Ectodermal cell (in vitro differentiated cells): ENCODE measurements at regions not wholly inside any gene's neighbourhood (a gene's known extent, or its start where the extent isn't known, plus 50 kb on each side); places are given as distances from the start of the nearest gene placed in this dataset.

Source experiments
- H3K27ac ChIP-seq: 2 replicates; pipeline ENCODE4 v1.7.0; 2013; ENCODE audit warnings: mild to moderate bottlenecking, low read depth, low read length; ENCODE audit not compliant: insufficient read depth, poor library complexity, severe bottlenecking
- H3K27me3 ChIP-seq: 2 replicates; pipeline ENCODE4 v1.7.0; 2013; ENCODE audit warnings: mild to moderate bottlenecking, low read length; ENCODE audit not compliant: insufficient read depth, control insufficient read depth, poor library complexity, severe bottlenecking
- H3K36me3 ChIP-seq: one replicate; pipeline ENCODE4 v1.7.0; 2013; ENCODE audit warnings: low read length; ENCODE audit not compliant: control insufficient read depth, insufficient read depth
- H3K4me1 ChIP-seq: one replicate; pipeline ENCODE4 v1.7.0; 2013; ENCODE audit warnings: low read length; ENCODE audit not compliant: control insufficient read depth, insufficient read depth
- H3K4me3 ChIP-seq: 2 replicates; pipeline ENCODE4 v1.7.0; 2013; ENCODE audit warnings: low read depth, low read length, control low read depth; ENCODE audit not compliant: insufficient read depth
- H3K9me3 ChIP-seq: 2 replicates; pipeline ENCODE4 v1.7.0; 2013; ENCODE audit warnings: mild to moderate bottlenecking, low read length, moderate library complexity; ENCODE audit not compliant: control insufficient read depth
- WGBS, 2 experiments: methylation state at CpG; one replicate each; pipeline ENCODE4 v1.1.7; 2013; ENCODE audit warnings: missing lambda C conversion rate in 2 of 2; 5-methylcytosine and 5-hydroxymethylcytosine counted together

- no peaks in the 10 kb centered on the region for H3K36me3 ChIP-seq
- H3K27ac ChIP-seq: no peak overlapping the region
- no peaks in the 10 kb centered on the region for H3K9me3 ChIP-seq
- 82 to 90% methylated on average over 4 of the region's 5 CpGs for WGBS, 2 experiments
- H3K27me3 ChIP-seq: no peaks in the 10 kb centered on the region
- H3K4me1 ChIP-seq: no peaks in the 10 kb centered on the region
- no peak overlapping the region for H3K4me3 ChIP-seq
Observed at GRCh38 chr1:14372526-14372925, 226.0 kb upstream of the KAZN start.

GRCh38 chr1:14373081-14373758 lies 225.3 kb upstream of the KAZN start:
- H3K36me3 ChIP-seq: no peaks in the 10 kb centered on the region
- H3K9me3 ChIP-seq: no peaks in the 10 kb centered on the region
- no peaks in the 10 kb centered on the region for H3K27me3 ChIP-seq
- H3K4me3 ChIP-seq: no peak overlapping the region
- no peaks in the 10 kb centered on the region for H3K4me1 ChIP-seq
- WGBS, 2 experiments: 83% methylated on average over 2 of the region's 2 CpGs
- H3K27ac ChIP-seq: no peak overlapping the region

- H3K4me3 ChIP-seq: no peak overlapping the region
- no peaks in the 10 kb centered on the region for H3K27me3 ChIP-seq
- H3K4me1 ChIP-seq: no peaks in the 10 kb centered on the region
- no peaks in the 10 kb centered on the region for H3K36me3 ChIP-seq
- no peaks in the 10 kb centered on the region for H3K9me3 ChIP-seq
- H3K27ac ChIP-seq: no peak overlapping the region
- WGBS, 2 experiments: 91 to 94% methylated on average over 5 of the region's 5 CpGs
Observed at GRCh38 chr1:14375226-14375625, 223.3 kb upstream of the KAZN start.

GRCh38 chr1:14377386-14377785 lies 221.1 kb upstream of the KAZN start:
- no peaks in the 10 kb centered on the region for H3K36me3 ChIP-seq
- no peak overlapping the region for H3K4me3 ChIP-seq
- 91 to 94% methylated on average over 5 of the region's 5 CpGs for WGBS, 2 experiments
- no peaks in the 10 kb centered on the region for H3K9me3 ChIP-seq
- H3K27ac ChIP-seq: no peak overlapping the region
- no peaks in the 10 kb centered on the region for H3K4me1 ChIP-seq
- no peaks in the 10 kb centered on the region for H3K27me3 ChIP-seq

- Histone ChIP-seq H3K27ac (no peak overlapping the region), H3K4me3 (no peak overlapping the region), H3K9me3 (no peaks in the 10 kb centered on the region), H3K27me3 (no peaks in the 10 kb centered on the region), H3K36me3 (no peaks in the 10 kb centered on the region), H3K4me1 (no peaks in the 10 kb centered on the region)
- WGBS, 2 experiments: no CpG with 5 or more reads among the region's 1 CpG
Observed at GRCh38 chr1:14380408-14380807, 218.1 kb upstream of the KAZN start.

- no peaks in the 10 kb centered on the region for H3K27me3 ChIP-seq
- no peaks in the 10 kb centered on the region for H3K9me3 ChIP-seq
- WGBS, 2 experiments: 87 to 92% methylated on average over 1 of the region's 1 CpG
- no peak overlapping the region for H3K4me3 ChIP-seq
- H3K4me1 ChIP-seq: no peaks in the 10 kb centered on the region
- no peak overlapping the region for H3K27ac ChIP-seq
- no peaks in the 10 kb centered on the region for H3K36me3 ChIP-seq
Observed at GRCh38 chr1:14390816-14391215, 207.7 kb upstream of the KAZN start.

GRCh38 chr1:14392161-14392858 lies 206.2 kb upstream of the KAZN start:
- no peaks in the 10 kb centered on the region for H3K4me1 ChIP-seq
- WGBS, 2 experiments: 91% methylated on average over 12 of the region's 12 CpGs
- H3K9me3 ChIP-seq: no peaks in the 10 kb centered on the region
- no peaks in the 10 kb centered on the region for H3K27me3 ChIP-seq
- no peaks in the 10 kb centered on the region for H3K36me3 ChIP-seq
- H3K4me3 ChIP-seq: no peak overlapping the region
- H3K27ac ChIP-seq: no peak overlapping the region

- WGBS, 2 experiments: 93 to 96% methylated on average over 4 to 5 of the region's 5 CpGs
Observed at GRCh38 chr1:14392859-14393365, 205.6 kb upstream of the KAZN start.

GRCh38 chr1:14396100-14396499 lies 202.4 kb upstream of the KAZN start:
- no peaks in the 10 kb centered on the region for H3K4me1 ChIP-seq
- 92 to 94% methylated on average over 5 of the region's 5 CpGs for WGBS, 2 experiments
- no peak overlapping the region for H3K4me3 ChIP-seq
- no peaks in the 10 kb centered on the region for H3K36me3 ChIP-seq
- no peaks in the 10 kb centered on the region for H3K9me3 ChIP-seq
- no peak overlapping the region for H3K27ac ChIP-seq
- no peaks in the 10 kb centered on the region for H3K27me3 ChIP-seq

More at GRCh38 chr1:14392859-14393365, 205.6 kb upstream of the KAZN start:
- Histone ChIP-seq H3K36me3 (no peaks in the 10 kb centered on the region), H3K27me3 (no peaks in the 10 kb centered on the region), H3K4me1 (no peaks in the 10 kb centered on the region), H3K9me3 (no peaks in the 10 kb centered on the region), H3K27ac (no peak overlapping the region), H3K4me3 (no peak overlapping the region)

- Histone ChIP-seq H3K9me3 (no peaks in the 10 kb centered on the region), H3K4me1 (peaks cover 6% of the 10 kb centered on the region), H3K4me3 (no peak overlapping the region), H3K27me3 (no peaks in the 10 kb centered on the region), H3K36me3 (no peaks in the 10 kb centered on the region), H3K27ac (peak overlapping the region; percentile 11)
- 89 to 90% methylated on average over 13 of the region's 13 CpGs for WGBS, 2 experiments
Observed at GRCh38 chr1:14403961-14404645, 194.4 kb upstream of the KAZN start.
